K562 (cell line): ENCODE measurements at regions not wholly inside any gene's neighbourhood (a gene's known extent, or its start where the extent isn't known, plus 50 kb on each side); places are given as distances from the start of the nearest gene placed in this dataset.

Source experiments
- ATAC-seq: fragments of 200-7000 bp; cut with Tn5 transposase; 3 replicates; pipeline ENCODE4 v1.9.1; 2020; ENCODE audit warnings: moderate library complexity
- BruUV-seq: library from RNA; stranded (reverse); fragments of 400-500 nt; replicated peaks from 2 replicates; lab custom pipeline; 2021; lab: Mats Ljungman, UMichigan
- CTCF ChIA-PET: fragments of 300-600 bp; formaldehyde crosslinking; extraction: SDS; loops from one replicate; lab custom pipeline; 2021; ENCODE audit warnings: low intra/inter-chr PET ratio; lab: Yijun Ruan, JAX
- POLR2A ChIA-PET: fragments of 300-600, 350-650 bp; sonication (Branson Sonifier 250); formaldehyde crosslinking; extraction: SDS; loops from one replicate; lab custom pipeline; 2021; ENCODE audit warnings: antibody characterized with exemption, inconsistent platforms; lab: Yijun Ruan, JAX
- DNase-seq, 4 experiments: peaks; one replicate each; pipeline versions ENCODE4 v3.0.0 to v3.0.0-alpha.2; 2011 to 2018; ENCODE audit warnings: low spot score in 3 of 4, mixed read lengths in 3 of 4; ENCODE audit errors: extremely low read depth in 1 of 4
- FAIRE-seq: peaks from 2 replicates; lab custom pipeline; 2011; peaks lifted over from hg19 to GRCh38; lab: Jason Lieb, UNC
- H2AFZ ChIP-seq: 2 replicates; pipeline ENCODE4 v1.6.0; 2011; ENCODE audit warnings: low read depth, low read length, control low read depth, inconsistent platforms
- H3K27ac ChIP-seq: fragments of 200-600 bp; 3 replicates; pipeline ENCODE4 v1.8.0; 2011; ENCODE audit warnings: low read depth, mild to moderate bottlenecking, control low read depth, inconsistent platforms, low read length, moderate library complexity, mixed read lengths; ENCODE audit errors: extremely low read depth
- H3K27me3 ChIP-seq, 2 experiments: fragments of 300-600 bp in 1 of 2; 2 replicates in 1 of 2; 3 replicates in 1 of 2; pipeline versions ENCODE4 v1.6.0 to v1.8.0; 2011; ENCODE audit warnings: inconsistent platforms in 2 of 2, low read length in 2 of 2, mild to moderate bottlenecking in 1 of 2, mixed read lengths in 1 of 2, moderate library complexity in 1 of 2; ENCODE audit not compliant: control insufficient read depth in 2 of 2, insufficient read depth in 2 of 2
- H3K36me3 ChIP-seq: fragments of 300-600 bp; 3 replicates; pipeline ENCODE4 v1.8.0; 2011; ENCODE audit warnings: mild to moderate bottlenecking, low read length, inconsistent platforms; ENCODE audit not compliant: control insufficient read depth, insufficient read depth
- H3K4me1 ChIP-seq, 2 experiments: fragments of 200-600 bp in 1 of 2; replicated peaks in 1 of 2; 2 replicates in 1 of 2; 3 replicates in 1 of 2; pipeline versions ENCODE4 v1.5.1 to v1.8.0; 2011; ENCODE audit warnings: inconsistent platforms in 2 of 2, low read length in 2 of 2, mild to moderate bottlenecking in 1 of 2, mixed read lengths in 1 of 2, moderate library complexity in 1 of 2; ENCODE audit not compliant: control insufficient read depth in 2 of 2, insufficient read depth in 2 of 2
- H3K4me2 ChIP-seq: 2 replicates; pipeline ENCODE4 v1.6.1; 2011; ENCODE audit warnings: low read length, control low read depth, inconsistent platforms, mixed read lengths; ENCODE audit not compliant: insufficient read depth
- H3K4me3 ChIP-seq: fragments of 200-600 bp; sonication (generic), shearing (Covaris generic); 2 replicates; pipeline ENCODE4 v1.5.1; 2016; ENCODE audit warnings: control low read depth, inconsistent platforms
- H3K79me2 ChIP-seq: fragments of 200-600 bp; 3 replicates; pipeline ENCODE4 v1.8.0; 2011; ENCODE audit warnings: low read length, inconsistent platforms; ENCODE audit not compliant: control insufficient read depth, insufficient read depth
- H3K9ac ChIP-seq, 2 experiments: 2 replicates each; pipeline versions ENCODE4 v1.6.0 to v1.6.1; 2011; ENCODE audit warnings: low read depth in 2 of 2, low read length in 2 of 2, control low read depth in 1 of 2, inconsistent platforms in 1 of 2, mild to moderate bottlenecking in 1 of 2, mixed read lengths in 1 of 2; ENCODE audit not compliant: insufficient read depth in 1 of 2
- H3K9me1 ChIP-seq: one replicate; pipeline ENCODE4 v1.6.0; 2011; ENCODE audit warnings: inconsistent platforms, mild to moderate bottlenecking, low read length, moderate library complexity; ENCODE audit not compliant: control insufficient read depth, insufficient read depth
- H3K9me3 ChIP-seq: replicated peaks from 2 replicates; pipeline ENCODE4 v1.5.1; 2011; ENCODE audit warnings: low read depth, low read length, inconsistent platforms; ENCODE audit not compliant: control insufficient read depth, insufficient read depth
- H4K20me1 ChIP-seq: replicated peaks from 2 replicates; pipeline ENCODE4 v1.6.1; 2011; ENCODE audit warnings: low read length, inconsistent platforms, mixed read lengths; ENCODE audit not compliant: control insufficient read depth, insufficient read depth
- CBFA2T2 ChIP-seq: fragments of 450-650 bp; conservative IDR thresholded peaks from 2 replicates; pipeline ENCODE4 v1.6.1; 2017; ENCODE audit warnings: mild to moderate bottlenecking
- CREB3L1 ChIP-seq: fragments of 450-650 bp; IDR thresholded peaks from 2 replicates; pipeline ENCODE4 v1.6.1; 2014; ENCODE audit warnings: low read depth, mild to moderate bottlenecking, moderate library complexity, borderline replicate concordance
- E2F6 ChIP-seq, 2 experiments: IDR thresholded peaks; 2 replicates each; pipeline ENCODE4 v1.6.1; 2011; ENCODE audit warnings: borderline replicate concordance in 1 of 2, control low read depth in 1 of 2, low read depth in 1 of 2, low read length in 1 of 2, mild to moderate bottlenecking in 1 of 2, mixed read lengths in 1 of 2, moderate library complexity in 1 of 2; ENCODE audit not compliant: insufficient read depth in 1 of 2, insufficient read length in 1 of 2, poor library complexity in 1 of 2, severe bottlenecking in 1 of 2; ENCODE audit errors: extremely low read depth in 1 of 2
- HDGF ChIP-seq: fragments of 450-650 bp; IDR thresholded peaks from 2 replicates; pipeline ENCODE4 v1.6.1; 2016
- MNT ChIP-seq, 2 experiments: fragments of 450-650 bp; conservative IDR thresholded peaks; 2 replicates each; pipeline ENCODE4 v1.6.1; 2017; ENCODE audit warnings: mild to moderate bottlenecking in 2 of 2, moderate library complexity in 2 of 2
- NFATC3 ChIP-seq: fragments of 450-650 bp; IDR thresholded peaks from 2 replicates; pipeline ENCODE4 v1.6.1; 2017; ENCODE audit warnings: mild to moderate bottlenecking
- NONO ChIP-seq, 2 experiments: fragments of 200-400 bp in 1 of 2; fragments of 450-650 bp in 1 of 2; formaldehyde crosslinking in 1 of 2; IDR thresholded peaks; 2 replicates each; pipeline ENCODE4 v1.6.1; 2017; ENCODE audit warnings: low read depth in 2 of 2, mild to moderate bottlenecking in 2 of 2, moderate library complexity in 2 of 2, low read length in 1 of 2
- PHF8 ChIP-seq: fragments of 200-600 bp; sonication (generic); IDR thresholded peaks from 2 replicates; pipeline ENCODE4 v1.6.1; 2012; ENCODE audit warnings: mixed run types, mild to moderate bottlenecking, inconsistent platforms, low read length, moderate library complexity, borderline replicate concordance
- RBM22 ChIP-seq: fragments of 200-400 bp; formaldehyde crosslinking; IDR thresholded peaks from 2 replicates; pipeline ENCODE4 v1.6.1; 2018; ENCODE audit warnings: low read length, low read depth; ENCODE audit not compliant: poor library complexity, severe bottlenecking
- RFX1 ChIP-seq: fragments of 450-650 bp; IDR thresholded peaks from 2 replicates; pipeline ENCODE4 v1.6.1; 2016; ENCODE audit warnings: mild to moderate bottlenecking, moderate library complexity
- SPI1 ChIP-seq: IDR thresholded peaks from 2 replicates; pipeline ENCODE4 v1.6.1; 2011; ENCODE audit warnings: low read depth, low read length, control low read depth, borderline replicate concordance
- ZEB2 ChIP-seq: fragments of 450-650 bp; IDR thresholded peaks from 2 replicates; pipeline ENCODE4 v1.6.1; 2016
- ZNF12 ChIP-seq: sonication (generic); formaldehyde crosslinking; IDR thresholded peaks from 2 replicates; pipeline ENCODE4 v1.4.0; 2020; ENCODE audit warnings: mild to moderate bottlenecking, missing genetic modification reagents
- ZNF134 ChIP-seq: fragments of 250-450 bp; sonication (Bioruptor Pico); conservative IDR thresholded peaks from 2 replicates; pipeline ENCODE4 v1.4.0; 2020
- ZNF175 ChIP-seq: fragments of 200-800 bp; sonication (Bioruptor generic); IDR thresholded peaks from 2 replicates; pipeline ENCODE4 v1.6.1; 2016; ENCODE audit warnings: low read depth, mild to moderate bottlenecking, missing genetic modification characterization, missing compliant biosample characterization
- ZNF586 ChIP-seq: fragments of 450-650 bp; formaldehyde crosslinking; conservative IDR thresholded peaks from 2 replicates; pipeline ENCODE4 v1.4.0; 2020; ENCODE audit warnings: mild to moderate bottlenecking, moderate library complexity
- WGBS: fragments of 100-300 bp; shearing (Covaris generic); methylation state at CpG from one replicate; pipeline ENCODE4 v1.1.6; 2016; ENCODE audit warnings: low coverage, mixed read lengths; ENCODE audit not compliant: insufficient coverage; ENCODE audit errors: missing lambda C conversion rate; 5-methylcytosine and 5-hydroxymethylcytosine counted together
- in situ Hi-C: fragments of 300-500 bp; cut with MboI; formaldehyde crosslinking; loops from 4 replicates; pipeline ENCODE4 v1.15.0; 2018; ENCODE audit warnings: inconsistent platforms, mixed read lengths
- intact Hi-C: fragments of 100-400 bp; cut with micrococcal nuclease; formaldehyde crosslinking; loops from 2 replicates; pipeline ENCODE4 v1.14.2; 2022

- no peak overlapping the region for H3K9ac ChIP-seq
- H3K36me3 ChIP-seq = no peaks in the 10 kb centered on the region
- H2AFZ ChIP-seq = no peak overlapping the region
- CTCF ChIA-PET = no interaction called here
- H3K9me3 ChIP-seq = no peaks in the 10 kb centered on the region
- under 1% methylated on average over 19 of the region's 19 CpGs for WGBS
- H3K4me2 ChIP-seq = no peak overlapping the region
- TF ChIP-seq SPI1 (no peak), NONO (IDR thresholded peaks at IDR 0.05; ENCODE audit: low read depth in 2 of 2, low read length in 1 of 2) (no peak), MNT (conservative IDR thresholded peaks at IDR 0.05) (no peak), RFX1 (no peak), ZNF12 (CRISPR knock-in tag) (no peak), CREB3L1 (no peak), PHF8 (no peak), RBM22 (no peak), CBFA2T2 (no peak), ZNF134 (CRISPR knock-in tag) (no peak), NFATC3 (no peak), ZNF586 (CRISPR knock-in tag) (no peak), E2F6 (IDR thresholded peaks at IDR 0.05; ENCODE audit: borderline replicate concordance in 1 of 2, extremely low read depth in 1 of 2, insufficient read depth in 1 of 2, insufficient read length in 1 of 2, low read depth in 1 of 2, low read length in 1 of 2, poor library complexity in 1 of 2, severe bottlenecking in 1 of 2) (no peak), ZEB2 (no peak), ZNF175 (CRISPR knock-in tag) (no peak), HDGF (no peak)
- TF ChIP-seq, all 486 proteins: peak for 0
- peak; percentile 44; the same call in 2 of the 3 replicates for ATAC-seq
- POLR2A ChIA-PET = interaction anchor here (0.6 kb wide), 1 partner anchor 397 kb away, joined by 3 read pairs; no protein-coding TSS in a partner anchor
- no TSS peak for BruUV-seq
- Histone ChIP-seq H4K20me1 (no peaks in the 10 kb centered on the region; the same call in 1 of the 2 replicates), H3K4me1 (no peaks in the 10 kb centered on the region), H3K79me2 (no peaks in the 10 kb centered on the region), H3K27ac (no peak overlapping the region; the same call in 2 of the 3 replicates), H3K27me3 (peaks cover 31 to 51% of the 10 kb centered on the region in 2 experiments), H3K9me1 (no peaks in the 10 kb centered on the region), H3K4me3 (no peak overlapping the region)
- intact Hi-C loops (loop anchor here (1.0 kb wide), 1 partner anchor 174 kb away; no protein-coding TSS in a partner anchor), in situ Hi-C loops (no loop called here)
- no peak for DNase-seq
- no peak for FAIRE-seq
Observed at GRCh38 chr1:213418268-213419071, 367.4 kb downstream of the RPS6KC1 start.
